ENCODE measurements at regions not wholly inside any gene's neighbourhood (a gene's known extent, or its start where the extent isn't known, plus 50 kb on each side); places are given as distances from the start of the nearest gene placed in this dataset.

DNA sequence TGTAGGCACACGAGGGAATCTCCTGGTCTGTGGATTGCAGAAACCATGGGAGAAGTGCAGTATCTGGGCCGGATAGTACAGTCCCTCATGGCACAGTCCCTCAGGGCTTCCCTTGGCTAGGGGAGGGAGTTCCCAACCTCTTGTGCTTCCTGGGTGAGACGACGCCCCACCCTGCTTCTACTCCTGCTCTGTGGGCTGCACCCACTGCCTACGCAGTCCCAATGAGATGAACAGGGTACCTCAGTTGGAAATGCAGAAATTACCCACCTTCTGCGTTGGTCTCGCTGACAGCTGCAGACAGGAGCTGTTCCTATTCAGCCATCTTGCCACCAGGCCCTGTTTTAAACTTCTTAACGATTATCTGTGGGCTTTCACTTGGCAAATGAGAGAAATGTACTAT lies 157.2 kb upstream of the CARD18 start:
- Histone ChIP-seq H3K4me3 (no peak overlapping the region), H3K27ac (no peak overlapping the region), H3K4me1 (replicated peaks in 1 of 2) (no peaks in the 10 kb centered on the region)
- no peak for ATAC-seq (replicated peaks in 6 of 8)
- in situ Hi-C loops (cut with MboI; ENCODE audit: low pct_unique_long_range_greater_than_20kb in 2 of 9, low sequenced_read_pairs in 9 of 9, unreplicated experiment in 9 of 9), result no loop called here
- WGBS, 10 experiments, result 69 to 100% (median 91%) methylated on average over 1 to 8 of the region's 8 CpGs; no CpG with 5 or more reads in 1 of the 10 experiments

GRCh38 chr11:105296386-105296785 lies 156.8 kb upstream of the CARD18 start:
- in situ Hi-C loops (cut with MboI; ENCODE audit: low pct_unique_long_range_greater_than_20kb in 2 of 9, low sequenced_read_pairs in 9 of 9, unreplicated experiment in 9 of 9), result no loop called here
- H3K4me3 ChIP-seq, result no peak overlapping the region
- no peak for ATAC-seq (replicated peaks in 6 of 8)
- no peak overlapping the region for H3K27ac ChIP-seq
- no peaks in the 10 kb centered on the region for H3K4me1 ChIP-seq (replicated peaks in 1 of 2)
- WGBS, 10 experiments, result 88 to 100% (median 91%) methylated on average over 1 to 8 of the region's 8 CpGs; no CpG with 5 or more reads in 4 of the 10 experiments

GRCh38 chr11:105282658-105283057 lies 143.1 kb upstream of the CARD18 start:
- Histone ChIP-seq H3K4me3 (no peak overlapping the region), H3K4me1 (replicated peaks in 1 of 2) (no peaks in the 10 kb centered on the region), H3K27ac (no peak overlapping the region)
- no peak for ATAC-seq (replicated peaks in 6 of 8)
- in situ Hi-C loops (cut with MboI; ENCODE audit: low pct_unique_long_range_greater_than_20kb in 2 of 9, low sequenced_read_pairs in 9 of 9, unreplicated experiment in 9 of 9), result no loop called here
- 36 to 100% (median 83%) methylated on average over 1 to 2 of the region's 2 CpGs for WGBS, 10 experiments

- Histone ChIP-seq H3K4me1 (replicated peaks in 1 of 2) (peaks cover 0 to 8% of the 10 kb centered on the region in 2 donors), H3K4me3 (no peak overlapping the region), H3K27ac (no peak overlapping the region)
- no peak for ATAC-seq (replicated peaks in 6 of 8)
- in situ Hi-C loops (cut with MboI; ENCODE audit: low pct_unique_long_range_greater_than_20kb in 2 of 9, low sequenced_read_pairs in 9 of 9, unreplicated experiment in 9 of 9), result no loop called here
Measured at GRCh38 chr11:105274631-105275030, 135.1 kb upstream of the CARD18 start.

DNA sequence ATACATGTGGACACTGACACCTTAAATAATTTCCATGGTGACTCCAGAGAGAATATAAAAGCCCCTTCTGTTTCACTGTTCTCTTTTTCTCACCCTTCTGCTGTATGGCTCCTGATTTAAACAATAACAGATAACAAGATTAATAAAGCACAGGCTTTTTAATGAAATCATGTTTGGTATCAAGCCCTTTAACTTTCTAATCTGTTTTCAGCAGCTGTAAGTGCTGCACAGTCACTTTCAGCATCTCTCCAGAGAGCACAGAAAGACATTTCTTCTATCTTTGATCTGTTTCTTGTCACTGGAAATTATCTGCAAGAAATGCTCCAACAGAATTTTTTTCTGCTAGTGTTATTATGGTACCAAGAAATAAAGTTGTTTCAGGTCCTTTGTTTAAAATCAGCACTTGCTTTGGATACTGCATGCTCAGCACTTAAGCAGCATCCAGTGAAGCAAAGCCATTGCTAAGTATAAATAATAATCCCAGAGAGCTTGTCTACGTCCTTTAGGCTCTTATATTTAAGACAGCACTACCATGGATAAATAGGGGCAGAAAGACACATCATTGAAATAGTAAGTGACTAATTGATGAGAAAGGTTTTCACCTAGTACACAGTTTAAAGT lies 134.2 kb upstream of the CARD18 start:
- Histone ChIP-seq H3K4me3 (no peak overlapping the region), H3K27ac (no peak overlapping the region), H3K4me1 (replicated peaks in 1 of 2) (peaks cover 0 to 8% of the 10 kb centered on the region in 2 donors)
- ATAC-seq (replicated peaks in 6 of 8), result no peak
- WGBS, 10 experiments, result 43 to 90% (median 64%) methylated on average over 1 of the region's 1 CpG; no CpG with 5 or more reads in 4 of the 10 experiments
- in situ Hi-C loops (cut with MboI; ENCODE audit: low pct_unique_long_range_greater_than_20kb in 2 of 9, low sequenced_read_pairs in 9 of 9, unreplicated experiment in 9 of 9), result no loop called here

DNA sequence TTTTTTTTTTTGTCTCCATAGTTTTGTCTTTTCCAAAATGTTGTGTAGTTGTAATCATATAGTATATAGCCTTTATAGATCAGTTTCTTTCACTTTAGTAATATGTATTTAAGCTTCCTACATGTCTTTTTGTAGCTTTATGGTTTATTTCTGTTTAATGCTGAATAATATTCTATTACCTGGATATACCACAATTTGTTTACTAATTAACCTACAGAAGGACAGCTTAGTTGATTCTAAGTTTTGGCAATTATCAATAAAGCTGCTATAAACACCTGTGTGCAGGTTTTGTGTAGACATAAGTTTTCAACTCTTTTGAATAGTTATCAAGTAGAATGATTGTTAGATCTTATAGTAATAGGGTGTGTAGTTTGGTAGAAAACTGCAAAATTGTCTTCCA lies 130.3 kb upstream of the CARD18 start:
- Histone ChIP-seq H3K4me1 (replicated peaks in 1 of 2) (peaks cover 0 to 8% of the 10 kb centered on the region in 2 donors), H3K4me3 (no peak overlapping the region), H3K27ac (no peak overlapping the region)
- in situ Hi-C loops (cut with MboI; ENCODE audit: low pct_unique_long_range_greater_than_20kb in 2 of 9, low sequenced_read_pairs in 9 of 9, unreplicated experiment in 9 of 9), result no loop called here
- no peak for ATAC-seq (replicated peaks in 6 of 8)

DNA sequence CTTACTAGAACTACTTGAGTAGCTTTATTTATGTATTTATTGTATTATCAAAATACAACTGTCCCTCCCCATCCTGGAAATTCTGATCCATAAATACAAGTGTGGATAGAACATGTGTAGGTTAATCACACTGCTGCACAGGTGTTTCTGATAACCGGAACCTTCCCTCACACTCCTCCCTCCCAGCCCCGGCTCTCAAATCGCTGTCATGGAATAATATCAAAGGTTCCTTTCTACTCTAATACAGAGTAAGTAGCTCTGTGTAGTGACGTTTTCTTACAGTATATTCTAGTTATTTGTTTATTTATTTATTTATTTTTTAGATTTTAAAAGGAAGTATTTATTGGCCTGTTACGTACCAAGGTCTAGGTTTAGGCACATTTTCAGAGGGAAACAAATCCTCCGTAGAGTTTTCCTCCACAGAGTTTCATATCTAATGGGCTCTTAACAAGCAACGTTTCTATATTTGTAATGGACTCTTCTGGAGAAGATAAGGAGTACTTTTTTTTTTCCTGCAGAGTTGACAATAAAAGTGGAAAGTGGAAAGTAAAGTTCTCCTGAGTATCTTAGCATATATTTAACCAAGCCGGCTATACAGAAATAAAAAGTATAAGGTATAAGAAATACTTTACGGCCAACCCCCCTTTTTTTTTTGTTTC lies 129.0 kb upstream of the CARD18 start:
- peaks cover 0 to 2% of the 10 kb centered on the region in 2 donors for H3K4me1 ChIP-seq (replicated peaks in 1 of 2)
- no peak overlapping the region for H3K27ac ChIP-seq
- no peak overlapping the region for H3K4me3 ChIP-seq
- 39 to 100% (median 80%) methylated on average over 4 to 9 of the region's 9 CpGs for WGBS, 10 experiments
- in situ Hi-C loops (cut with MboI; ENCODE audit: low pct_unique_long_range_greater_than_20kb in 2 of 9, low sequenced_read_pairs in 9 of 9, unreplicated experiment in 9 of 9), result no loop called here
- ATAC-seq (replicated peaks in 6 of 8), result no peak

GRCh38 chr11:105265845-105266244 lies 126.3 kb upstream of the CARD18 start:
- in situ Hi-C loops (cut with MboI; ENCODE audit: low pct_unique_long_range_greater_than_20kb in 2 of 9, low sequenced_read_pairs in 9 of 9, unreplicated experiment in 9 of 9), result no loop called here
- Histone ChIP-seq H3K4me1 (replicated peaks in 1 of 2) (no peaks in the 10 kb centered on the region), H3K4me3 (no peak overlapping the region), H3K27ac (no peak overlapping the region)
- peak in 2 of 8 experiments; percentile 50 to 60 for ATAC-seq (replicated peaks in 6 of 8)
- WGBS, 10 experiments, result 0 to 100% (median 73%) methylated on average over 1 of the region's 1 CpG; no CpG with 5 or more reads in 4 of the 10 experiments

DNA sequence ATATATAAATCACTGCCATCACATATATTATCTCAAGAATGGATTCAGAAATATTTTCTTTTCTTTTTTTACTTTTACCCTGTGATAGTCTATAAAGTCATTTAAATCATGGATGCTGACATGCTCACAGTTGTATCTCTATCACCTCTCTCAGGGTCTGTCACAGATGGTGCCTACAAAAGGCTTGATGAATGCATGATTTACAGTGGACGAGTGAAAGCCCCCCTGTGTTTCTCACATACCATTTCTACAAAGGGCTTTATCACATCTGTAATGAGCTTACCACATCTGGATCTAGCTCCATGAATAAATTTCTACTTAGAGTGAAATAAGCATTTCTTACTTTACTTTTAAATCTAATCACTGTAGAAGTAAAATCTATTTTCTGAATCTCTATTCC lies 121.4 kb upstream of the CARD18 start:
- no peak for ATAC-seq (replicated peaks in 6 of 8)
- Histone ChIP-seq H3K4me3 (no peak overlapping the region), H3K4me1 (replicated peaks in 1 of 2) (peaks cover 0 to 4% of the 10 kb centered on the region in 2 donors), H3K27ac (no peak overlapping the region)
- 0 to 56% (median 29%) methylated on average over 1 of the region's 1 CpG; no CpG with 5 or more reads in 4 of the 10 experiments for WGBS, 10 experiments
- in situ Hi-C loops (cut with MboI; ENCODE audit: low pct_unique_long_range_greater_than_20kb in 2 of 9, low sequenced_read_pairs in 9 of 9, unreplicated experiment in 9 of 9), result no loop called here

GRCh38 chr11:105245781-105246315 lies 106.3 kb upstream of the CARD18 start:
- Histone ChIP-seq H3K4me3 (no peak overlapping the region), H3K4me1 (replicated peaks in 1 of 2) (no peaks in the 10 kb centered on the region), H3K27ac (no peak overlapping the region)
- in situ Hi-C loops (cut with MboI; ENCODE audit: low pct_unique_long_range_greater_than_20kb in 2 of 9, low sequenced_read_pairs in 9 of 9, unreplicated experiment in 9 of 9), result no loop called here
- 80 to 100% (median 92%) methylated on average over 2 to 3 of the region's 3 CpGs; no CpG with 5 or more reads in 2 of the 10 experiments for WGBS, 10 experiments
- no peak for ATAC-seq (replicated peaks in 6 of 8)

DNA sequence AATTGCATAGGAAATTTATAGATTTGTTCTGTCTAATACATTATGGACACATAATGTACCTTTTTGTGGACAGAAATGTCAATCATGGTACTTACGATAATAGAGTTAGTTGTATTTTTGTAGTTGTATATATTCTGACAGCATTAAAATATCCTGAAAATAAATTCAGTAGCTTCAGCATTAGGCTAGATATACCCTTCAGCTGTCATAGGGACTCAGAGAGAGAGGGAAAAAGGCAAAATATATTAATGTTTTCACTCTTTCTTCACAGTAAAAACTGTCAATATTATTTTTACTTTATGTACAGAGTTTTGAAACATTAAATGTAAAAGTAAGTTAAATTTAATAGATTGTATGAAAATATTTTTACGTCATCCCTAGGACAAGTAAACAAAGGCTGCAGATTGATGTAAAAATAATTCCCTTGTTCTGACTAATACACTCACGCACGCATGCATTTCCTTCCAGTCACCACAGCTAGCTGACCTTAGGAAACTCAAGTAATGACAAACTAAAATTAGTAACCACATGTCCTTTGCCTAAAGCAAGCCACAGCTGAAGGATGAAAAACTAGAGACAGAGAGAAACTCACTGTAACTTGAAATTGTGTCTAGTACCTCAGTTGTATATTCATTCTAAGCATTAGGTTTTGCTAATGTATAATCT lies 104.7 kb upstream of the CARD18 start:
- Histone ChIP-seq H3K27ac (no peak overlapping the region), H3K4me1 (replicated peaks in 1 of 2) (no peaks in the 10 kb centered on the region), H3K4me3 (no peak overlapping the region)
- peak; percentile 24 to 99 (median 94) for ATAC-seq (replicated peaks in 6 of 8)
- 19 to 100% (median 56%) methylated on average over 1 to 4 of the region's 4 CpGs for WGBS, 10 experiments
- in situ Hi-C loops (cut with MboI; ENCODE audit: low pct_unique_long_range_greater_than_20kb in 2 of 9, low sequenced_read_pairs in 9 of 9, unreplicated experiment in 9 of 9), result no loop called here

GRCh38 chr11:105241136-105241535 lies 101.6 kb upstream of the CARD18 start:
- peaks cover 0 to 3% of the 10 kb centered on the region in 2 donors for H3K4me1 ChIP-seq (replicated peaks in 1 of 2)
- no peak overlapping the region for H3K4me3 ChIP-seq
- 50 to 100% (median 88%) methylated on average over 1 of the region's 1 CpG; no CpG with 5 or more reads in 2 of the 10 experiments for WGBS, 10 experiments
- ATAC-seq (replicated peaks in 6 of 8), result no peak
- H3K27ac ChIP-seq, result no peak overlapping the region
- in situ Hi-C loops (cut with MboI; ENCODE audit: low pct_unique_long_range_greater_than_20kb in 2 of 9, low sequenced_read_pairs in 9 of 9, unreplicated experiment in 9 of 9), result no loop called here

DNA sequence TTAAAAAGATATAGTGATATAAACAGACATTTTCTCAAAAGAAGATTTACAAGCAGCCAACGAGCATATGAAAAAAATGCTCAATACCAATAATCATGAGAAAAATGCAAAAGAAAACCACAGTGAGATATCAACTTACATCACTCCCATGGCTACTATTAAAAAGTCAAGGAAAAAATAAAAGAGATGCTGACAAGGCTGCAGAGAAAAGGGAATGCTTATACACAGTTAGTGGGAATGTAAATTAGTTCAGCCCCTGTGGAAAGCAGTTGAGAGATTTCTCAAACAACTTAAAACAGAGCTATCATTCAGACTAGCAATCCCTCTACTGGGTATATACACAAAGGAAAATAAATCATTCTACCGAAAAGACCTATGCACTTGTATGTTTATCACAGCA lies 97.1 kb upstream of the CARD18 start:
- peak in 6 of 8 experiments; percentile 12 to 81 (median 50) for ATAC-seq (replicated peaks in 6 of 8)
- Histone ChIP-seq H3K4me1 (replicated peaks in 1 of 2) (peaks cover 0 to 3% of the 10 kb centered on the region in 2 donors), H3K4me3 (no peak overlapping the region), H3K27ac (no peak overlapping the region)
- in situ Hi-C loops (cut with MboI; ENCODE audit: low pct_unique_long_range_greater_than_20kb in 2 of 9, low sequenced_read_pairs in 9 of 9, unreplicated experiment in 9 of 9), result no loop called here
- WGBS, 10 experiments, result 31 to 80% (median 50%) methylated on average over 1 to 2 of the region's 2 CpGs; no CpG with 5 or more reads in 1 of the 10 experiments
